HCT116 (cell line): ENCODE measurements at regions not wholly inside any gene's neighbourhood (a gene's known extent, or its start where the extent isn't known, plus 50 kb on each side); places are given as distances from the start of the nearest gene placed in this dataset.

Source experiments
- ATAC-seq: fragments of 200-7000 bp; cut with Tn5 transposase; 2 replicates; pipeline ENCODE4 v1.9.1; 2020; ENCODE audit warnings: mild to moderate bottlenecking, moderate library complexity
- BruUV-seq: library from RNA; stranded (reverse); fragments of 400-500 nt; replicated peaks from 2 replicates; lab custom pipeline; 2021; lab: Mats Ljungman, UMichigan
- CTCF ChIA-PET: fragments of 300-600 bp; sonication (Branson Sonifier 250); formaldehyde crosslinking; loops from one replicate; lab custom pipeline; 2021; ENCODE audit warnings: antibody characterized with exemption; lab: Charles Lee
- POLR2A ChIA-PET: fragments of 300-600, 350-600 bp; sonication (Branson Sonifier 250); formaldehyde crosslinking; loops from one replicate; lab custom pipeline; 2021; ENCODE audit warnings: antibody characterized with exemption; lab: Charles Lee
- RAD21 ChIA-PET, 2 experiments: fragments of 300-600 bp; sonication (Branson Sonifier 250); formaldehyde crosslinking; loops; one replicate each; lab custom pipeline; 2023; ENCODE audit warnings: low total read pairs in 2 of 2; ENCODE audit not compliant: uncharacterized antibody in 2 of 2, unreplicated experiment in 2 of 2, low non-redundant PET in 1 of 2; lab: Charles Lee
- DNase-seq: peaks from one replicate; pipeline ENCODE4 v3.0.0-alpha.2; 2010; ENCODE audit warnings: low read depth, low spot score
- H2AFZ ChIP-seq: fragments of 200-600 bp; shearing (Covaris generic), sonication (generic); 2 replicates; pipeline ENCODE4 v1.6.1; 2017; ENCODE audit warnings: low read depth, mixed run types, mixed read lengths, antibody characterized with exemption, low read length; ENCODE audit not compliant: poor library complexity, severe bottlenecking
- H3K27ac ChIP-seq: 2 replicates; pipeline ENCODE4 v1.5.1; 2012; ENCODE audit warnings: low read depth, low read length
- H3K27me3 ChIP-seq: fragments of 200-600 bp; sonication (generic); 2 replicates; pipeline ENCODE4 v1.6.1; 2016; ENCODE audit warnings: mixed run types, low read length, mixed read lengths; ENCODE audit not compliant: insufficient read depth
- H3K36me3 ChIP-seq, 2 experiments: fragments of 200-500 bp in 1 of 2; fragments of 200-600 bp in 1 of 2; sonication (Bioruptor generic) in 1 of 2; sonication (generic) in 1 of 2; 2 replicates each; pipeline versions ENCODE4 v1.5.1 to v1.6.1; 2014 to 2016; ENCODE audit warnings: low read length in 2 of 2, inconsistent platforms in 1 of 2, mixed read lengths in 1 of 2, mixed run types in 1 of 2; ENCODE audit not compliant: insufficient read depth in 2 of 2, control insufficient read depth in 1 of 2
- H3K4me1 ChIP-seq, 2 experiments: fragments of 200-600 bp in 1 of 2; sonication (generic) in 1 of 2; 2 replicates each; pipeline versions ENCODE4 v1.5.1 to v1.6.1; 2012 to 2017; ENCODE audit warnings: low read length in 2 of 2, inconsistent platforms in 1 of 2, mild to moderate bottlenecking in 1 of 2, mixed read lengths in 1 of 2, mixed run types in 1 of 2, moderate library complexity in 1 of 2; ENCODE audit not compliant: insufficient read depth in 2 of 2, control insufficient read depth in 1 of 2
- H3K4me2 ChIP-seq: fragments of 200-600 bp; sonication (generic); 2 replicates; pipeline ENCODE4 v1.6.1; 2017; ENCODE audit warnings: mixed run types, low read length, mixed read lengths
- H3K4me3 ChIP-seq, 2 experiments: fragments of 200-600 bp in 1 of 2; sonication (generic) in 1 of 2; replicated peaks in 1 of 2; 2 replicates each; pipeline ENCODE4 v1.5.1; 2011 to 2016; ENCODE audit warnings: low read length in 2 of 2, control low read depth in 1 of 2, low read depth in 1 of 2, mild to moderate bottlenecking in 1 of 2, mixed read lengths in 1 of 2, mixed run types in 1 of 2
- H3K79me2 ChIP-seq: fragments of 200-600 bp; sonication (generic); 2 replicates; pipeline ENCODE4 v1.6.1; 2017; ENCODE audit warnings: mild to moderate bottlenecking, mixed run types, low read length, moderate library complexity, mixed read lengths; ENCODE audit not compliant: insufficient read depth
- H3K9ac ChIP-seq: fragments of 200-600 bp; sonication (generic); 2 replicates; pipeline ENCODE4 v1.6.1; 2016; ENCODE audit warnings: low read length, mixed read lengths
- H3K9me2 ChIP-seq: fragments of 200-600 bp; sonication (generic), shearing (Covaris generic); 2 replicates; pipeline ENCODE4 v1.6.1; 2017; ENCODE audit warnings: mixed run types, mild to moderate bottlenecking, moderate library complexity; ENCODE audit not compliant: insufficient read depth
- H3K9me3 ChIP-seq, 2 experiments: fragments of 200-500 bp in 1 of 2; fragments of 200-600 bp in 1 of 2; sonication (Bioruptor generic) in 1 of 2; sonication (generic) in 1 of 2; 2 replicates each; pipeline ENCODE4 v1.6.1; 2014 to 2017; ENCODE audit warnings: low read length in 2 of 2, mixed read lengths in 2 of 2, inconsistent platforms in 1 of 2, low read depth in 1 of 2, mild to moderate bottlenecking in 1 of 2, mixed run types in 1 of 2, moderate library complexity in 1 of 2; ENCODE audit not compliant: control insufficient read depth in 1 of 2, insufficient read depth in 1 of 2
- H4K20me1 ChIP-seq: fragments of 200-600 bp; sonication (generic), shearing (Covaris generic); 2 replicates; pipeline ENCODE4 v1.6.1; 2017; ENCODE audit warnings: mixed run types, mild to moderate bottlenecking, moderate library complexity; ENCODE audit not compliant: insufficient read depth
- CBX3 ChIP-seq: IDR thresholded peaks from 2 replicates; pipeline ENCODE4 v1.6.1; 2012; ENCODE audit warnings: low read depth
- CTCF ChIP-seq, 3 experiments: fragments of 200-600 bp in 1 of 3; sonication (generic) in 1 of 3; IDR thresholded peaks in 2 of 3; conservative IDR thresholded peaks in 1 of 3; 2 replicates each; pipeline ENCODE4 v1.5.1; 2012 to 2017; ENCODE audit warnings: low read depth in 2 of 3, low read length in 2 of 3, antibody characterized with exemption in 1 of 3, borderline replicate concordance in 1 of 3, control low read depth in 1 of 3, mild to moderate bottlenecking in 1 of 3, mixed read lengths in 1 of 3, mixed run types in 1 of 3, moderate library complexity in 1 of 3; ENCODE audit not compliant: insufficient read depth in 1 of 3
- ELF1 ChIP-seq: IDR thresholded peaks from 2 replicates; pipeline ENCODE4 v1.6.1; 2012; ENCODE audit warnings: low read depth, borderline replicate concordance
- EZH2 ChIP-seq: fragments of 200-600 bp; sonication (generic); IDR thresholded peaks from 2 replicates; pipeline ENCODE4 v1.6.1; 2017; ENCODE audit warnings: antibody characterized with exemption, mixed run types
- FOSL1 ChIP-seq: IDR thresholded peaks from 2 replicates; pipeline ENCODE4 v1.6.1; 2012; ENCODE audit warnings: low read depth
- POLR2AphosphoS5 ChIP-seq: IDR thresholded peaks from 2 replicates; pipeline ENCODE4 v1.6.1; 2011; ENCODE audit warnings: mild to moderate bottlenecking, low read depth, low read length, moderate library complexity
- SRF ChIP-seq: IDR thresholded peaks from 2 replicates; pipeline ENCODE4 v1.6.1; 2012; ENCODE audit warnings: low read depth
- ZBTB33 ChIP-seq: IDR thresholded peaks from 2 replicates; pipeline ENCODE4 v1.6.1; 2011; ENCODE audit warnings: mild to moderate bottlenecking, low read length, moderate library complexity; ENCODE audit not compliant: insufficient replicate concordance; ENCODE audit errors: extremely low read depth
- ZNF274 ChIP-seq: fragments of 200-500 bp; sonication (Bioruptor generic); IDR thresholded peaks from 2 replicates; pipeline ENCODE4 v1.6.1; 2014; ENCODE audit warnings: mild to moderate bottlenecking, low read depth, low read length, inconsistent platforms
- intact Hi-C: fragments of 100-400 bp; cut with micrococcal nuclease; formaldehyde crosslinking; loops from 2 replicates; pipeline ENCODE4 v1.10.0; 2022

- no peak for TF ChIP-seq ZBTB33
These were observed 144.2 kb downstream of the ASB1 start (continued) for GRCh38 chr2:238570926-238571325.

- intact Hi-C loops = no loop called here
- Histone ChIP-seq H3K9ac (no peak overlapping the region), H3K79me2 (no peaks in the 10 kb centered on the region), H3K27me3 (no peaks in the 10 kb centered on the region), H3K4me2 (no peak overlapping the region), H2AFZ (no peak overlapping the region), H3K9me3 (peaks cover 0 to 5% of the 10 kb centered on the region in 2 experiments; a peak in 1 of 4 replicates), H3K27ac (no peak overlapping the region), H4K20me1 (no peaks in the 10 kb centered on the region), H3K4me1 (peaks cover 0 to 7% of the 10 kb centered on the region in 2 experiments; a peak in 1 of 4 replicates), H3K4me3 (no peak overlapping the region), H3K36me3 (no peaks in the 10 kb centered on the region), H3K9me2 (no peaks in the 10 kb centered on the region)
- no peak for ATAC-seq
- no TSS peak for BruUV-seq
- ChIA-PET POLR2A (no interaction called here), CTCF (no interaction called here), RAD21 (no interaction called here)
- no peak for TF ChIP-seq ZBTB33
- no peak for TF ChIP-seq SRF
- no peak for TF ChIP-seq EZH2
- TF ChIP-seq CTCF (IDR thresholded peaks at IDR 0.05 in 2 of 3, conservative IDR thresholded peaks at IDR 0.05 in 1 of 3; ENCODE audit: borderline replicate concordance in 1 of 3, insufficient read depth in 1 of 3, low read depth in 2 of 3, low read length in 2 of 3) = no peak
- TF ChIP-seq POLR2AphosphoS5 = no peak
- TF ChIP-seq FOSL1 = no peak
- TF ChIP-seq ELF1 = no peak
- TF ChIP-seq ZNF274 = no peak
- TF ChIP-seq CBX3 = no peak
- no peak for DNase-seq
These were observed 145.1 kb downstream of the ASB1 start for GRCh38 chr2:238571661-238572372.
